HL-60 (cell line): ENCODE measurements at regions not wholly inside any gene's neighbourhood (a gene's known extent, or its start where the extent isn't known, plus 50 kb on each side); places are given as distances from the start of the nearest gene placed in this dataset.

Experiments
- DNase-seq, 2 experiments: peaks; one replicate each; pipeline ENCODE4 v3.0.0-alpha.2; 2010 to 2020; ENCODE audit warnings: low read depth in 1 of 2, low spot score in 1 of 2
- H3K27ac ChIP-seq: fragments of 250-450 bp; sonication (Bioruptor Pico); replicated peaks from 2 replicates; pipeline ENCODE4 v1.5.1; 2020; ENCODE audit warnings: mild to moderate bottlenecking, moderate library complexity
- H3K27me3 ChIP-seq: fragments of 250-450 bp; sonication (Bioruptor Pico); 2 replicates; pipeline ENCODE4 v1.5.1; 2021; ENCODE audit warnings: mild to moderate bottlenecking, moderate library complexity; ENCODE audit not compliant: insufficient read depth, poor library complexity, severe bottlenecking
- H3K4me3 ChIP-seq: replicated peaks from 2 replicates; pipeline ENCODE4 v1.5.1; 2011; ENCODE audit warnings: mild to moderate bottlenecking, control low read depth, low read length; ENCODE audit not compliant: insufficient read depth
- GABPA ChIP-seq: IDR thresholded peaks from 2 replicates; pipeline ENCODE4 v1.6.1; 2012; ENCODE audit warnings: low read depth
- POLR2AphosphoS5 ChIP-seq: IDR thresholded peaks from 2 replicates; pipeline ENCODE4 v1.6.1; 2012; ENCODE audit warnings: low read depth
- SPI1 ChIP-seq: IDR thresholded peaks from 2 replicates; pipeline ENCODE4 v1.6.1; 2012; ENCODE audit warnings: low read depth, mild to moderate bottlenecking, borderline replicate concordance
- TF ChIP-seq, protein P1 (sequence below): IDR thresholded peaks from 2 replicates; pipeline ENCODE4 v1.6.1; 2012; ENCODE audit warnings: low read depth; ENCODE audit not compliant: insufficient replicate concordance
- TF ChIP-seq, protein P2 (sequence below): IDR thresholded peaks from one replicate; pipeline ENCODE4 v1.5.1; 2011; ENCODE audit warnings: low read length, control low read depth, inconsistent platforms; ENCODE audit not compliant: insufficient read depth

DNA sequence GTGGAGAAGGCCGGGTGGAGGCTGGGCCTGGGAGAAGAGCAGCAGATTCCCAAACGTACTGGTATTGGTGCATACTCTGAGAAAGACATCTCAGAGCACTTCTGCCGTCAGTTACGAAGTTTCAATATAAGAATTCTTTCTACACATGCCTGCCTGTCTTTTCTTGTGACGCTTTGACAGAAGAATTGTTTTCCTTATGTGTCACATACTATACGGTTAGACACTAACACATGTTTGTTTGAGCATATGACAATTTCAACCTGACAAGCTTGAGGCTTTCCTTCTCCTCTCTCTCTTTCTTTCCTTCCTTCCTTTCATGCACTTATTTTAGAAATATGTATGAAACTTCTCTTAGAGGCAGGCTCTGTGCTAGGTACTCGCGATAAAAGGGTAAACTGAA lies 360.0 kb downstream of the QKI start:
- TF ChIP-seq, protein P1, sequence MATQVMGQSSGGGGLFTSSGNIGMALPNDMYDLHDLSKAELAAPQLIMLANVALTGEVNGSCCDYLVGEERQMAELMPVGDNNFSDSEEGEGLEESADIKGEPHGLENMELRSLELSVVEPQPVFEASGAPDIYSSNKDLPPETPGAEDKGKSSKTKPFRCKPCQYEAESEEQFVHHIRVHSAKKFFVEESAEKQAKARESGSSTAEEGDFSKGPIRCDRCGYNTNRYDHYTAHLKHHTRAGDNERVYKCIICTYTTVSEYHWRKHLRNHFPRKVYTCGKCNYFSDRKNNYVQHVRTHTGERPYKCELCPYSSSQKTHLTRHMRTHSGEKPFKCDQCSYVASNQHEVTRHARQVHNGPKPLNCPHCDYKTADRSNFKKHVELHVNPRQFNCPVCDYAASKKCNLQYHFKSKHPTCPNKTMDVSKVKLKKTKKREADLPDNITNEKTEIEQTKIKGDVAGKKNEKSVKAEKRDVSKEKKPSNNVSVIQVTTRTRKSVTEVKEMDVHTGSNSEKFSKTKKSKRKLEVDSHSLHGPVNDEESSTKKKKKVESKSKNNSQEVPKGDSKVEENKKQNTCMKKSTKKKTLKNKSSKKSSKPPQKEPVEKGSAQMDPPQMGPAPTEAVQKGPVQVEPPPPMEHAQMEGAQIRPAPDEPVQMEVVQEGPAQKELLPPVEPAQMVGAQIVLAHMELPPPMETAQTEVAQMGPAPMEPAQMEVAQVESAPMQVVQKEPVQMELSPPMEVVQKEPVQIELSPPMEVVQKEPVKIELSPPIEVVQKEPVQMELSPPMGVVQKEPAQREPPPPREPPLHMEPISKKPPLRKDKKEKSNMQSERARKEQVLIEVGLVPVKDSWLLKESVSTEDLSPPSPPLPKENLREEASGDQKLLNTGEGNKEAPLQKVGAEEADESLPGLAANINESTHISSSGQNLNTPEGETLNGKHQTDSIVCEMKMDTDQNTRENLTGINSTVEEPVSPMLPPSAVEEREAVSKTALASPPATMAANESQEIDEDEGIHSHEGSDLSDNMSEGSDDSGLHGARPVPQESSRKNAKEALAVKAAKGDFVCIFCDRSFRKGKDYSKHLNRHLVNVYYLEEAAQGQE: no peak
- TF ChIP-seq SPI1: no peak
- TF ChIP-seq, protein P2, sequence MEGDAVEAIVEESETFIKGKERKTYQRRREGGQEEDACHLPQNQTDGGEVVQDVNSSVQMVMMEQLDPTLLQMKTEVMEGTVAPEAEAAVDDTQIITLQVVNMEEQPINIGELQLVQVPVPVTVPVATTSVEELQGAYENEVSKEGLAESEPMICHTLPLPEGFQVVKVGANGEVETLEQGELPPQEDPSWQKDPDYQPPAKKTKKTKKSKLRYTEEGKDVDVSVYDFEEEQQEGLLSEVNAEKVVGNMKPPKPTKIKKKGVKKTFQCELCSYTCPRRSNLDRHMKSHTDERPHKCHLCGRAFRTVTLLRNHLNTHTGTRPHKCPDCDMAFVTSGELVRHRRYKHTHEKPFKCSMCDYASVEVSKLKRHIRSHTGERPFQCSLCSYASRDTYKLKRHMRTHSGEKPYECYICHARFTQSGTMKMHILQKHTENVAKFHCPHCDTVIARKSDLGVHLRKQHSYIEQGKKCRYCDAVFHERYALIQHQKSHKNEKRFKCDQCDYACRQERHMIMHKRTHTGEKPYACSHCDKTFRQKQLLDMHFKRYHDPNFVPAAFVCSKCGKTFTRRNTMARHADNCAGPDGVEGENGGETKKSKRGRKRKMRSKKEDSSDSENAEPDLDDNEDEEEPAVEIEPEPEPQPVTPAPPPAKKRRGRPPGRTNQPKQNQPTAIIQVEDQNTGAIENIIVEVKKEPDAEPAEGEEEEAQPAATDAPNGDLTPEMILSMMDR: no peak
- TF ChIP-seq GABPA: no peak
- TF ChIP-seq POLR2AphosphoS5: no peak
- H3K27ac ChIP-seq: no peak overlapping the region
- H3K27me3 ChIP-seq: no peaks in the 10 kb centered on the region
- H3K4me3 ChIP-seq: no peak overlapping the region
- DNase-seq: no peak

DNA sequence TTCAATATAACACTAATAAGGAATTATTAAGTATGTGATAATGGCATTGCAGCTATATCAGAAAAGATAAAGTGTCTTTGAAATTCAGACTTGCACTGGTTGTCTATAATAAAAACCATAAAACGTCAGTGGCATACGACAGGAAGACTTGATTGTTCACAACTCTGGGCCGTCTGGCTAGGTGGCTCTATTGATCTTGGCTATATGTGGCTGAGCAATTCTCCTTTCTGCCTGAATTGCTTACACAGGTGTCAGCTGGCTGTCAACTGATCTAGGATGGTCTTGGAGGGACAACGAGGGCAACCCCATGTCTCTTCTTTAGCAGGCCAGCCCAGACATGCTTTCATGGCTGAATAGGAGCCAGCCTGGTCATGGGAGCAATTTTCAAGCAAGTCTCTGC lies 359.1 kb downstream of the QKI start:
- no peak for DNase-seq
- Histone ChIP-seq H3K4me3 (no peak overlapping the region), H3K27me3 (no peaks in the 10 kb centered on the region), H3K27ac (no peak overlapping the region)
- TF ChIP-seq GABPA (no peak), POLR2AphosphoS5 (no peak), SPI1 (no peak)
- TF ChIP-seq, protein P1: no peak
- TF ChIP-seq, protein P2: no peak

DNA sequence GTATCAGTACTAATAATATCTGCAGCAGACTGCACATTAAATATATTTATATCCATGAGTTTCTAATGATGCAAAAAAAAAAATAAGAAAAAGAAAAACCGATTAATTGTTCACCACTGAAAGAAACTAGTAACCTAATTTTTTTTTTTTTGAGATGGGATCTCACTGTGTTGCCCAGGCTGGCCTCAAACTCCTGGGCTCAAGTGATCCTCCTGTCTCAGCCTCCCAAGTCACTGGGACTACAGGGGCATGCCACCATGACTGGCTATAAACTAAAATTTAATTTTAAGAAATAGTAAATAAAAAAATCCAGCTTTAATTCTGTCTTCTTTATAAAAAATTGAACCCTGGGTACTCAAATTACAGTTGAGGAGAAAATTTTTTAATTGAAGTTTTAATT lies 358.2 kb downstream of the QKI start:
- no peak overlapping the region for H3K27ac ChIP-seq
- TF ChIP-seq POLR2AphosphoS5 (no peak), GABPA (no peak), SPI1 (no peak)
- TF ChIP-seq, protein P2: no peak
- TF ChIP-seq, protein P1: no peak
- no peak overlapping the region for H3K4me3 ChIP-seq
- H3K27me3 ChIP-seq: no peaks in the 10 kb centered on the region
- DNase-seq: no peak
